Heart right ventricle (tissue), 16 donors: ENCODE measurements at regions not wholly inside any gene's neighbourhood (a gene's known extent, or its start where the extent isn't known, plus 50 kb on each side); places are given as distances from the start of the nearest gene placed in this dataset.

Experiments
- ATAC-seq, 8 donors: fragments of 200-7000 bp; cut with Tn5 transposase; one replicate each; pipeline ENCODE4 v1.9.1; 2020; ENCODE audit warnings: mild to moderate bottlenecking in 8 of 8, moderate library complexity in 8 of 8, moderate number of reproducible peaks in 1 of 8
- DNase-seq, 2 donors: peaks; one replicate each; pipeline ENCODE4 v3.0.0-alpha.2; 2020
- H3K27ac ChIP-seq, 10 donors: fragments of 200-600 bp; sonication (generic) in 2 of 10; one replicate each; pipeline versions ENCODE4 v1.5.0 to v1.8.0; 2020 to 2022; ENCODE audit warnings: mild to moderate bottlenecking in 3 of 10
- H3K27me3 ChIP-seq, 7 donors: fragments of 200-600 bp; one replicate each; pipeline ENCODE4 v1.8.0; 2021 to 2022; ENCODE audit warnings: mild to moderate bottlenecking in 2 of 7
- H3K36me3 ChIP-seq, 9 donors: fragments of 200-600 bp; sonication (generic) in 1 of 9; one replicate each; pipeline versions ENCODE4 v1.5.0 to v1.8.0; 2020 to 2022; ENCODE audit warnings: mild to moderate bottlenecking in 2 of 9
- H3K4me1 ChIP-seq, 9 donors: fragments of 200-600 bp; sonication (generic) in 1 of 9; one replicate each; pipeline versions ENCODE4 v1.5.0 to v1.8.0; 2020 to 2022; ENCODE audit warnings: mild to moderate bottlenecking in 4 of 9
- H3K4me3 ChIP-seq, 10 donors: fragments of 200-600 bp; sonication (generic) in 2 of 10; one replicate each; pipeline versions ENCODE4 v1.5.0 to v1.8.0; 2020 to 2022; ENCODE audit warnings: mild to moderate bottlenecking in 7 of 10, moderate library complexity in 2 of 10
- H3K9me3 ChIP-seq, 11 donors: fragments of 200-600 bp in 10 of 11; sonication (generic) in 2 of 11; one replicate each; pipeline versions ENCODE4 v1.5.0 to v1.8.0; 2013 to 2022; ENCODE audit warnings: mild to moderate bottlenecking in 2 of 11, control low read depth in 1 of 11, moderate library complexity in 1 of 11
- WGBS, 2 donors: extraction: QIAGEN DNeasy Blood & Tissue Kit; methylation state at CpG; one replicate each; pipeline ENCODE4 v1.1.7; 2013; ENCODE audit warnings: inconsistent platforms in 1 of 2; 5-methylcytosine and 5-hydroxymethylcytosine counted together
- intact Hi-C, 10 donors: fragments of 100-400 bp; cut with DNase I; formaldehyde crosslinking; loops; one replicate each; pipeline versions ENCODE4 v1.11.1 to v1.14.2; 2022
- TF ChIP-seq, protein P1 (sequence below), 9 donors: fragments of 200-600 bp; sonication (generic) in 2 of 9; IDR thresholded peaks; one replicate each; pipeline versions ENCODE4 v1.5.0 to v1.8.0; 2021 to 2022; ENCODE audit warnings: antibody characterized with exemption in 9 of 9, mild to moderate bottlenecking in 5 of 9, moderate library complexity in 1 of 9
- donor health status: Arrhythmogenic right ventricular cardiomyopathy.
- donor health status: ischemic (EF 13 %, LVEDD 7.1; RV severe dilation, severe dysfunction).
- donor health status: healthy with polysubstance abuse.
- donor health status: DM: no; HTN: yes; CAD: no.
- donor health status: DM: no; HTN: no; CAD: no.
- donor health status: ischemic (EF 25% LVEDD 6.9; RV normal size, moderate dysfunction).
- donor health status: ischemic (EF 25% LVEDD 5.7; RV mildly dilated, moderate dysfunction).
- donor health status: healthy.
- donor health status: DM: yes; HTN: yes; CAD: no.
- donor health status: Ischemic cardiomyopathy.
- donor health status: ischemic (EF 35%, LVEDD 5.7; RV mildly dilated, moderate dysfunction).
- donor health status: nonischemic (EF 11% LVEDD 7.7; RV severe dilation, severe dysfunction).
- donor health status: DM: yes; HTN: yes; CAD: no.
- donor health status: PGD.
- donor health status: ischemic (EF 29% LVEDD 5.4; RV normal size, mild dysfunction).
- donor health status: nonischemic (EF 23%, LVEDD 6.1; RV moderate dilation, normal function).

DNA sequence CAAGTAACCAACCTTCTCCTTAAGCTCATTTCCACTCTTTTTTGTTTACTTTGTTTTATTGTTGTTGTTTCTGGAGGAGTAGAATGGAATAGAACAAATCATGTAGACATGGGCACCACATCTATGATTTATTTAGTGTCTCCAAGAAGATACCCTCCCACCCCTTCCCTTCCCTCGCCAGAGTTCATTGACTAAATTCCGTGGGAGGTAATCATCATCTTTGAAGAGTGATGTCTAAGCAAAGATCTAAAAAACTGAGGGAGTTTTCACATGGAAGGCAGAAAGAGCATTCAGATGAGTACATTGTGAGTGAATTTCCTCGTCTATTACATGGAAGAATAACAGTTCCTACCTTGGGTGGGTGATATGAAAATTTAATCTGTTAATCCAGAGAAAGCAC lies 136.2 kb downstream of the SEC16B start:
- no peaks in the 10 kb centered on the region for H3K36me3 ChIP-seq
- intact Hi-C loops: no loop called here

DNA sequence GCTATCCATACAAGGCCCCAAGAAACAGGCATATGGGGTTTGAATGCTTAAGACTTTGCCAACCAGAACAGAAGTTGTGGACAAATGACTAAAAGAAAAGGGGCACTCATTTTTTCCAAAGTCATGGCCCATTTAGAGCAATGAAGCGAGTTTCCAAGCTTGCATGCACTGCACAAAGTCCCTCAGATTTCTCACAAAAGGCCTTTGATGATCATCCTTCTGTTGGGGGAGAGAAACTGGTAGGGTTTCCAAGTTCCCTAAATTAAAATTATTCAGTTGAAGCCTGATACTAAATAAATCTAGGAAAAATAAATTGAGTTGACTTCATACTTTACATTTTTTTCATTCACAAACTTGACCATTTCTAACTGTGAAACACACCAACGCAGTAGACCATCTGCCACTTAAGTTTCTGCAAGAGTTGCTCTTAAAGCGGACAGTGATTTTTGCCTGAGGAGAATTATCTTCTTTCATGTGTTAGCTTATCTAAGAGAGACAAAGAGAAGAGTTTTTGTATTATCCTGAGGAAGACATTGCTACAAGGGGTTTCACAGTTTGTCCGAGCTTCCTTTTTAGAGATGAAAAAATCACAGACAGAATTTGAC lies 139.2 kb downstream of the SEC16B start:
- DNase-seq (no peak), ATAC-seq (no peak)
- Histone ChIP-seq H3K27ac (no peak overlapping the region), H3K36me3 (no peaks in the 10 kb centered on the region), H3K4me3 (no peak overlapping the region), H3K4me1 (no peaks in the 10 kb centered on the region), H3K27me3 (peaks cover 0 to 11% (median 0%) of the 10 kb centered on the region in 7 donors), H3K9me3 (peaks cover 0 to 8% (median 0%) of the 10 kb centered on the region in 11 donors)
- intact Hi-C loops: no loop called here
- WGBS, 2 donors: 85 to 88% methylated on average over 4 of the region's 4 CpGs
- TF ChIP-seq, protein P1, sequence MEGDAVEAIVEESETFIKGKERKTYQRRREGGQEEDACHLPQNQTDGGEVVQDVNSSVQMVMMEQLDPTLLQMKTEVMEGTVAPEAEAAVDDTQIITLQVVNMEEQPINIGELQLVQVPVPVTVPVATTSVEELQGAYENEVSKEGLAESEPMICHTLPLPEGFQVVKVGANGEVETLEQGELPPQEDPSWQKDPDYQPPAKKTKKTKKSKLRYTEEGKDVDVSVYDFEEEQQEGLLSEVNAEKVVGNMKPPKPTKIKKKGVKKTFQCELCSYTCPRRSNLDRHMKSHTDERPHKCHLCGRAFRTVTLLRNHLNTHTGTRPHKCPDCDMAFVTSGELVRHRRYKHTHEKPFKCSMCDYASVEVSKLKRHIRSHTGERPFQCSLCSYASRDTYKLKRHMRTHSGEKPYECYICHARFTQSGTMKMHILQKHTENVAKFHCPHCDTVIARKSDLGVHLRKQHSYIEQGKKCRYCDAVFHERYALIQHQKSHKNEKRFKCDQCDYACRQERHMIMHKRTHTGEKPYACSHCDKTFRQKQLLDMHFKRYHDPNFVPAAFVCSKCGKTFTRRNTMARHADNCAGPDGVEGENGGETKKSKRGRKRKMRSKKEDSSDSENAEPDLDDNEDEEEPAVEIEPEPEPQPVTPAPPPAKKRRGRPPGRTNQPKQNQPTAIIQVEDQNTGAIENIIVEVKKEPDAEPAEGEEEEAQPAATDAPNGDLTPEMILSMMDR (IDR thresholded peaks at IDR 0.05): no peak

More for the DNA sequence above, 136.2 kb downstream of the SEC16B start:
- H3K9me3 ChIP-seq: peaks cover 0 to 8% (median 0%) of the 10 kb centered on the region in 11 donors
- ATAC-seq (no peak), DNase-seq (no peak)
- H3K4me1 ChIP-seq: no peaks in the 10 kb centered on the region
- peaks cover 0 to 14% (median under 1%) of the 10 kb centered on the region in 7 donors for H3K27me3 ChIP-seq
- TF ChIP-seq, protein P1 (IDR thresholded peaks at IDR 0.05): no peak
- 53 to 67% methylated on average over 3 of the region's 3 CpGs for WGBS, 2 donors
- no peak overlapping the region for H3K27ac ChIP-seq
- H3K4me3 ChIP-seq: no peak overlapping the region

DNA sequence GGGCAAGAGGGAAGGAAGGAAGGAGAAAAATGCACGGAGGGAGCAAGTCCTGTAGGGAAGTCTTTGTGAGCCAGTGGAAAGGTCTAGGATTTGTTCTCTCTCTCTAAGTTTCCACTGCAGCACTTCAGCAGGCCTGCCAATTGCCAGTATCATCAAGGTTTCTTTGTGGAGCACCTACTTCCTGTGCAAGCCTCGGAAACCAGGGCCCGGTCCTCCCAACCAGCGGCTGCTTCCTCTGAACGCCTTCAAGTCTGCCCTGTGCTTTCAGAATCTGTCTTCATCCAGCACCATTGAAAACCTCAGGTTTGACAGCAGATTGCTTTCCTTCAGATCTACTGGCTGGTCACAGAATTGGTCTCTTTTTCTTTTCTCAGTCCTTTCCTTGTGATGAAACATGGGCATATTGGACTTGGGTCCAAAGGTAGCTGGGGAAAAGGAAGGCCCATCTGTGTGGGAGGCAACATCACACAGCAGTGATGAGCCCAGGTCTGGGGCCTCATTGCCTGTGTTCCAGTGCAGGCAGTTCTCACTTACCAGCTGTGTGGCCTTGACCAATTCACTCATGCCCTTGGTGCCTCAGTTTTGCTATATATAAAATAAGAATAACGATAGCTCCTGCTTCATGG lies 144.5 kb downstream of the SEC16B start:
- intact Hi-C loops: no loop called here
- no peak for DNase-seq
- Histone ChIP-seq H3K27me3 (peaks cover 0 to 12% (median 0%) of the 10 kb centered on the region in 7 donors), H3K9me3 (no peaks in the 10 kb centered on the region), H3K36me3 (no peaks in the 10 kb centered on the region), H3K27ac (no peak overlapping the region), H3K4me1 (no peaks in the 10 kb centered on the region), H3K4me3 (no peak overlapping the region)
- 66 to 72% methylated on average over 6 of the region's 6 CpGs for WGBS, 2 donors
- ATAC-seq: no peak
- TF ChIP-seq, protein P1 (IDR thresholded peaks at IDR 0.05): no peak

DNA sequence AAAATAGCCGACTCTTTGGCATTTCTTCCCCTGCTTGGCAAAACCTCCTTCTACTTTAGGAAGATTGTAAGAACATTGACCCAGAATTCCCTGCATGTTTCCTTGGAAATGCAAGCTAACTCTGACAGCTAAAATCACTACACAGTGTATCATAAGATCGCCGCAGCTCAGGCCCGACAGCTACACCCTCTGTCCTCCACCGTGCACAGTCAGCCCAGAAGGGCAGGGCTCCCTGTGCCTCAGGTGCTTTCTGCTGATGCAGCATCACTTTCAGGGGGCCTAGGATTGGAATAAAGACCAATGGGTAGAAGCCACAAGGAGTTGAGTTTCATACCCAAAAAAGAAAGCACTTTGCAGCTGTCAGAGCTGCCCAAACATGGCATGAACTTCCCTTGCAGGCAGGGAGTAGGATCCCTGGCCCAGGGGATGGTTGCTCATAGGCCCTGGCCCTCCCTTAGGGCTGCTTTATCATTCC lies 145.3 kb downstream of the SEC16B start:
- Histone ChIP-seq H3K36me3 (no peaks in the 10 kb centered on the region), H3K4me3 (no peak overlapping the region), H3K4me1 (no peaks in the 10 kb centered on the region), H3K27me3 (peaks cover 0 to 18% (median 0%) of the 10 kb centered on the region in 7 donors), H3K9me3 (no peaks in the 10 kb centered on the region), H3K27ac (no peak overlapping the region)
- TF ChIP-seq, protein P1 (IDR thresholded peaks at IDR 0.05): no peak
- DNase-seq: no peak
- ATAC-seq: no peak
- intact Hi-C loops: no loop called here
- 70 to 74% methylated on average over 5 of the region's 5 CpGs for WGBS, 2 donors
